Erythroblast (primary cell): ENCODE measurements at regions not wholly inside any gene's neighbourhood (a gene's known extent, or its start where the extent isn't known, plus 50 kb on each side); places are given as distances from the start of the nearest gene placed in this dataset.

Experiments used
- DNase-seq, 2 experiments: peaks; one replicate each; lab custom pipeline; 2025; lab: John Stamatoyannopoulos, UW
- GATA1 ChIP-seq: IDR thresholded peaks from 2 replicates; pipeline ENCODE4 v1.6.1; 2011; ENCODE audit warnings: low read depth, mild to moderate bottlenecking, control low read depth, low read length, moderate library complexity
- POLR2A ChIP-seq: IDR thresholded peaks from 2 replicates; pipeline ENCODE4 v1.6.1; 2011; ENCODE audit warnings: mild to moderate bottlenecking, low read length

- DNase-seq: no peak
- TF ChIP-seq POLR2A (no peak), GATA1 (no peak)
Observed at GRCh38 chr6:165880686-165881085, 217.6 kb upstream of the PDE10A start.

- TF ChIP-seq POLR2A (no peak), GATA1 (no peak)
- no peak for DNase-seq
Observed at GRCh38 chr6:165877773-165878172, 214.7 kb upstream of the PDE10A start.

- no peak for DNase-seq
- TF ChIP-seq GATA1 (no peak), POLR2A (no peak)
Observed at GRCh38 chr6:165877192-165877591, 214.2 kb upstream of the PDE10A start.

GRCh38 chr6:165876588-165876987 lies 213.5 kb upstream of the PDE10A start:
- TF ChIP-seq GATA1 (no peak), POLR2A (no peak)
- DNase-seq: no peak

- no peak for DNase-seq
- TF ChIP-seq GATA1 (no peak), POLR2A (no peak)
Observed at GRCh38 chr6:165875946-165876345, 212.9 kb upstream of the PDE10A start.

- no peak for DNase-seq
- TF ChIP-seq GATA1 (no peak), POLR2A (no peak)
Observed at GRCh38 chr6:165873976-165874375, 210.9 kb upstream of the PDE10A start.

- TF ChIP-seq POLR2A (no peak), GATA1 (no peak)
Observed at GRCh38 chr6:165872811-165873210, 209.8 kb upstream of the PDE10A start.

GRCh38 chr6:165872311-165872710 lies 209.3 kb upstream of the PDE10A start:
- TF ChIP-seq POLR2A: no peak
- no peak for TF ChIP-seq GATA1

More at GRCh38 chr6:165872811-165873210, 209.8 kb upstream of the PDE10A start:
- DNase-seq: no peak

GRCh38 chr6:165871571-165871970 lies 208.5 kb upstream of the PDE10A start:
- DNase-seq: no peak
- TF ChIP-seq POLR2A (no peak), GATA1 (no peak)

More at GRCh38 chr6:165872311-165872710, 209.3 kb upstream of the PDE10A start:
- no peak for DNase-seq

GRCh38 chr6:165869526-165869925 lies 206.5 kb upstream of the PDE10A start:
- no peak for DNase-seq
- TF ChIP-seq POLR2A (no peak), GATA1 (no peak)

- DNase-seq: no peak
- TF ChIP-seq POLR2A (no peak), GATA1 (no peak)
Observed at GRCh38 chr6:165864925-165865324, 201.9 kb upstream of the PDE10A start.

GRCh38 chr6:165864218-165864617 lies 201.2 kb upstream of the PDE10A start:
- DNase-seq: no peak
- no peak for TF ChIP-seq GATA1
- TF ChIP-seq POLR2A: no peak

GRCh38 chr6:165863801-165864200 lies 200.8 kb upstream of the PDE10A start:
- TF ChIP-seq POLR2A: no peak
- TF ChIP-seq GATA1: no peak
- no peak for DNase-seq

GRCh38 chr6:165862813-165863212 lies 199.8 kb upstream of the PDE10A start:
- TF ChIP-seq POLR2A (no peak), GATA1 (no peak)
- DNase-seq: no peak

- TF ChIP-seq POLR2A (no peak), GATA1 (no peak)
- DNase-seq: no peak
Observed at GRCh38 chr6:165861226-165861625, 198.2 kb upstream of the PDE10A start.

- no peak for TF ChIP-seq GATA1
- TF ChIP-seq POLR2A: no peak
- no peak for DNase-seq
Observed at GRCh38 chr6:165858586-165858985, 195.5 kb upstream of the PDE10A start.
